Pancreas (tissue), 10 donors: ENCODE measurements at regions not wholly inside any gene's neighbourhood (a gene's known extent, or its start where the extent isn't known, plus 50 kb on each side); places are given as distances from the start of the nearest gene placed in this dataset.

ENCODE experiments used
- ATAC-seq, 4 donors: fragments of 200-7000 bp; cut with Tn5 transposase; one replicate each; pipeline versions ENCODE4 v1.8.0 to v1.9.1; 2020; ENCODE audit warnings: mild to moderate bottlenecking in 4 of 4, moderate library complexity in 4 of 4
- DNase-seq, 6 donors: peaks; one replicate each; pipeline ENCODE4 v3.0.0-alpha.2; 2020
- FAIRE-seq: peaks from 2 replicates; lab custom pipeline; 2012; peaks lifted over from hg19 to GRCh38; lab: Jason Lieb, UNC
- H3K27ac ChIP-seq, 4 donors: fragments of 200-600 bp; sonication (generic); 1 replicate in 3 of 4; 2 replicates in 1 of 4; pipeline versions ENCODE4 v1.5.0 to v1.8.0; 2020
- H3K27me3 ChIP-seq, 4 donors: fragments of 200-600 bp; one replicate each; pipeline ENCODE4 v1.8.0; 2021
- H3K36me3 ChIP-seq, 3 donors: fragments of 200-600 bp; sonication (generic) in 1 of 3; one replicate each; pipeline versions ENCODE4 v1.5.0 to v1.8.0; 2020 to 2021
- H3K4me1 ChIP-seq, 3 donors: fragments of 200-600 bp; one replicate each; pipeline ENCODE4 v1.8.0; 2021
- H3K4me3 ChIP-seq, 4 donors: fragments of 200-600 bp; sonication (generic) in 2 of 4; one replicate each; pipeline versions ENCODE4 v1.5.0 to v1.8.0; 2020 to 2021
- H3K9me3 ChIP-seq, 4 donors: fragments of 200-600 bp; one replicate each; pipeline ENCODE4 v1.8.0; 2021
- CTCF ChIP-seq, 4 donors: fragments of 200-600 bp; sonication (generic) in 3 of 4; IDR thresholded peaks; one replicate each; pipeline versions ENCODE4 v1.5.0 to v1.8.0; 2021; ENCODE audit warnings: antibody characterized with exemption in 4 of 4
- WGBS, 2 donors: extraction: QIAGEN DNeasy Blood & Tissue Kit; methylation state at CpG; one replicate each; pipeline ENCODE4 v1.1.7; 2013; 5-methylcytosine and 5-hydroxymethylcytosine counted together
- intact Hi-C, 3 donors: fragments of 100-400 bp; cut with DNase I; formaldehyde crosslinking; loops; one replicate each; pipeline versions ENCODE4 v1.11.1 to v1.14.2; 2022
- donor health status: healthy with polysubstance abuse.
- donor health status: DM: no; HTN: no; CAD: no; lungs with moderate emphysema.
- donor health status: DM: no; HTN: no; CAD: no.
- donor health status: control.
- donor health status: control.
- donor health status: Bipolar disorder and iron deficiency.
- donor health status: DM: yes; HTN: yes; CAD: no.
- donor health status: DM: no; HTN: no; CAD: no.
- donor health status: DM: no; HTN: no; CAD: no.
- donor health status: DM: yes; HTN: yes; CAD: no.

GRCh38 chr10:91043173-91043910 is 122.5 kb upstream of the ANKRD1 start:
- H3K27me3 ChIP-seq = no peaks in the 10 kb centered on the region
- 51 to 55% methylated on average over 8 of the region's 8 CpGs for WGBS, 2 donors
- FAIRE-seq = no peak
- no peaks in the 10 kb centered on the region for H3K9me3 ChIP-seq
- TF ChIP-seq CTCF (IDR thresholded peaks at IDR 0.05) = no peak
- ATAC-seq = peak in 3 of 4 donors; percentile 68 to 81 (median 75)
- H3K27ac ChIP-seq = no peak overlapping the region
- H3K36me3 ChIP-seq = no peaks in the 10 kb centered on the region
- no peak overlapping the region for H3K4me3 ChIP-seq
- no peaks in the 10 kb centered on the region for H3K4me1 ChIP-seq
- no peak for DNase-seq
- intact Hi-C loops = no loop called here

- no peak for DNase-seq
- no peaks in the 10 kb centered on the region for H3K27me3 ChIP-seq
- intact Hi-C loops = no loop called here
- no peaks in the 10 kb centered on the region for H3K36me3 ChIP-seq
- no peak overlapping the region for H3K4me3 ChIP-seq
- no peak for TF ChIP-seq CTCF (IDR thresholded peaks at IDR 0.05)
- no peaks in the 10 kb centered on the region for H3K9me3 ChIP-seq
- peak in 1 of 4 donors; percentile 29 for ATAC-seq
- 20 to 32% methylated on average over 3 of the region's 3 CpGs for WGBS, 2 donors
- H3K4me1 ChIP-seq = no peaks in the 10 kb centered on the region
- no peak overlapping the region for H3K27ac ChIP-seq
- no peak for FAIRE-seq
Observed at GRCh38 chr10:91046869-91047268, 126.0 kb upstream of the ANKRD1 start.

GRCh38 chr10:91048380-91048779 is 127.5 kb upstream of the ANKRD1 start:
- FAIRE-seq = no peak
- Histone ChIP-seq H3K27me3 (no peaks in the 10 kb centered on the region), H3K4me3 (no peak overlapping the region), H3K9me3 (no peaks in the 10 kb centered on the region), H3K4me1 (no peaks in the 10 kb centered on the region), H3K27ac (no peak overlapping the region), H3K36me3 (no peaks in the 10 kb centered on the region)
- WGBS, 2 donors = 84 to 88% methylated on average over 2 of the region's 2 CpGs
- ATAC-seq = no peak
- DNase-seq = no peak
- intact Hi-C loops = no loop called here
- no peak for TF ChIP-seq CTCF (IDR thresholded peaks at IDR 0.05)

GRCh38 chr10:91049296-91049987 is 128.6 kb upstream of the ANKRD1 start:
- FAIRE-seq (no peak), ATAC-seq (no peak), DNase-seq (no peak)
- TF ChIP-seq CTCF (IDR thresholded peaks at IDR 0.05) = no peak
- no peaks in the 10 kb centered on the region for H3K36me3 ChIP-seq
- no peaks in the 10 kb centered on the region for H3K27me3 ChIP-seq
- no peak overlapping the region for H3K4me3 ChIP-seq
- H3K27ac ChIP-seq = no peak overlapping the region
- H3K4me1 ChIP-seq = no peaks in the 10 kb centered on the region
- H3K9me3 ChIP-seq = no peaks in the 10 kb centered on the region
- 69 to 73% methylated on average over 2 of the region's 2 CpGs for WGBS, 2 donors
- intact Hi-C loops = no loop called here

- no peaks in the 10 kb centered on the region for H3K4me1 ChIP-seq
- no peaks in the 10 kb centered on the region for H3K9me3 ChIP-seq
- TF ChIP-seq CTCF (IDR thresholded peaks at IDR 0.05) = no peak
- intact Hi-C loops = no loop called here
- no peak for ATAC-seq
- H3K36me3 ChIP-seq = no peaks in the 10 kb centered on the region
- no peak for DNase-seq
- H3K27me3 ChIP-seq = no peaks in the 10 kb centered on the region
- H3K4me3 ChIP-seq = no peak overlapping the region
- no peak overlapping the region for H3K27ac ChIP-seq
- 72 to 84% methylated on average over 2 of the region's 2 CpGs for WGBS, 2 donors
- no peak for FAIRE-seq
Observed at GRCh38 chr10:91049988-91050360, 129.1 kb upstream of the ANKRD1 start.
